SK-N-SH (cell line): ENCODE measurements at regions not wholly inside any gene's neighbourhood (a gene's known extent, or its start where the extent isn't known, plus 50 kb on each side); places are given as distances from the start of the nearest gene placed in this dataset.

Source experiments
- CTCF ChIA-PET: fragments of 300-600, 350-600 bp; formaldehyde crosslinking; extraction: SDS; loops from one replicate; lab custom pipeline; 2021; lab: Yijun Ruan, JAX
- POLR2A ChIA-PET: fragments of 350-600 bp; sonication (Branson Sonifier 250); formaldehyde crosslinking; extraction: SDS; loops from one replicate; lab custom pipeline; 2020; ENCODE audit warnings: antibody characterized with exemption, inconsistent platforms; lab: Yijun Ruan, JAX
- DNase-seq: peaks from one replicate; pipeline ENCODE4 v3.0.0; 2012
- H2AFZ ChIP-seq: fragments of 200-600 bp; sonication (generic); 2 replicates; pipeline ENCODE4 v1.8.1; 2016; ENCODE audit warnings: antibody characterized with exemption, mild to moderate bottlenecking, low read depth
- H3F3A ChIP-seq: fragments of 200-600 bp; sonication (generic); replicated peaks from 2 replicates; pipeline ENCODE3; 2016; ENCODE audit warnings: antibody characterized with exemption, mild to moderate bottlenecking; ENCODE audit not compliant: insufficient read depth
- H3K27ac ChIP-seq, 2 experiments: fragments of 200-500 bp in 1 of 2; fragments of 200-600 bp in 1 of 2; sonication (Bioruptor generic) in 1 of 2; sonication (generic), shearing (Covaris generic) in 1 of 2; 2 replicates each; pipeline versions ENCODE4 v1.5.1 to v1.6.1; 2014 to 2016; ENCODE audit warnings: low read depth in 2 of 2, inconsistent platforms in 1 of 2, low read length in 1 of 2, mild to moderate bottlenecking in 1 of 2, mixed read lengths in 1 of 2
- H3K27me3 ChIP-seq: fragments of 200-600 bp; sonication (generic), shearing (Covaris generic); 2 replicates; pipeline ENCODE4 v1.6.1; 2016; ENCODE audit warnings: mixed run types; ENCODE audit not compliant: insufficient read depth
- H3K36me3 ChIP-seq, 2 experiments: fragments of 200-500 bp in 1 of 2; fragments of 200-600 bp in 1 of 2; sonication (Bioruptor generic) in 1 of 2; sonication (generic) in 1 of 2; replicated peaks in 1 of 2; 2 replicates each; pipeline versions ENCODE3 to v1.5.1; 2014 to 2016; ENCODE audit warnings: low read length in 1 of 2, mild to moderate bottlenecking in 1 of 2; ENCODE audit not compliant: insufficient read depth in 2 of 2, control insufficient read depth in 1 of 2
- H3K4me1 ChIP-seq, 2 experiments: fragments of 200-500 bp in 1 of 2; fragments of 200-600 bp in 1 of 2; sonication (Bioruptor generic) in 1 of 2; sonication (generic), shearing (Covaris generic) in 1 of 2; 2 replicates each; pipeline versions ENCODE4 v1.5.1 to v1.6.1; 2014 to 2016; ENCODE audit warnings: low read depth in 1 of 2, low read length in 1 of 2, mixed run types in 1 of 2; ENCODE audit not compliant: insufficient read depth in 2 of 2, control insufficient read depth in 1 of 2
- H3K4me2 ChIP-seq: fragments of 200-600 bp; sonication (generic), shearing (Covaris generic); 2 replicates; pipeline ENCODE4 v1.6.1; 2017; ENCODE audit warnings: mixed run types
- H3K4me3 ChIP-seq, 2 experiments: fragments of 200-500 bp in 1 of 2; fragments of 200-600 bp in 1 of 2; sonication (Bioruptor generic) in 1 of 2; sonication (generic), shearing (Covaris generic) in 1 of 2; 2 replicates each; pipeline versions ENCODE4 v1.5.1 to v1.8.1; 2014 to 2016; ENCODE audit warnings: low read depth in 2 of 2, inconsistent platforms in 1 of 2, low read length in 1 of 2, mild to moderate bottlenecking in 1 of 2, mixed read lengths in 1 of 2, moderate library complexity in 1 of 2
- H3K79me2 ChIP-seq: fragments of 200-600 bp; sonication (generic); 2 replicates; pipeline ENCODE4 v1.8.1; 2017; ENCODE audit warnings: mild to moderate bottlenecking; ENCODE audit not compliant: insufficient read depth
- H3K9ac ChIP-seq: fragments of 200-600 bp; sonication (generic); 2 replicates; pipeline ENCODE4 v1.6.1; 2017; ENCODE audit warnings: mixed run types
- H3K9me2 ChIP-seq: fragments of 200-600 bp; sonication (generic); 2 replicates; pipeline ENCODE4 v1.6.1; 2017; ENCODE audit warnings: mixed run types
- H3K9me3 ChIP-seq: fragments of 200-600 bp; sonication (generic); 2 replicates; pipeline ENCODE4 v1.6.1; 2017; ENCODE audit warnings: mixed run types, mild to moderate bottlenecking, moderate library complexity
- H4K20me1 ChIP-seq: fragments of 200-600 bp; sonication (generic); 2 replicates; pipeline ENCODE4 v1.6.1; 2017; ENCODE audit warnings: mild to moderate bottlenecking, mixed run types; ENCODE audit not compliant: insufficient read depth
- CHD2 ChIP-seq: fragments of 150-350 bp; IDR thresholded peaks from 2 replicates; pipeline ENCODE4 v1.6.1; 2018; ENCODE audit warnings: low read length; ENCODE audit not compliant: partially characterized antibody
- CTCF ChIP-seq: fragments of 200-600 bp; sonication (generic); IDR thresholded peaks from 2 replicates; pipeline ENCODE4 v1.6.1; 2017; ENCODE audit warnings: antibody characterized with exemption, mild to moderate bottlenecking, moderate library complexity
- ELF1 ChIP-seq: IDR thresholded peaks from 2 replicates; pipeline ENCODE4 v1.4.0; 2012
- FOSL2 ChIP-seq: IDR thresholded peaks from 2 replicates; pipeline ENCODE4 v1.4.0; 2012; ENCODE audit warnings: low read depth, mild to moderate bottlenecking, moderate library complexity, borderline replicate concordance
- FOXJ3 ChIP-seq: sonication (generic); formaldehyde crosslinking; IDR thresholded peaks from 2 replicates; pipeline ENCODE4 v1.5.1; 2020; ENCODE audit warnings: mild to moderate bottlenecking, missing genetic modification reagents
- GABPA ChIP-seq: IDR thresholded peaks from 2 replicates; pipeline ENCODE4 v1.4.0; 2012; ENCODE audit warnings: low read depth, mild to moderate bottlenecking
- IRF3 ChIP-seq: fragments of 150-350 bp; IDR thresholded peaks from 2 replicates; pipeline ENCODE4 v1.6.1; 2016; ENCODE audit warnings: mild to moderate bottlenecking, low read depth, low read length
- JUND ChIP-seq: IDR thresholded peaks from 2 replicates; pipeline ENCODE4 v1.4.0; 2012
- MAX ChIP-seq: IDR thresholded peaks from 2 replicates; pipeline ENCODE4 v1.4.0; 2012; ENCODE audit warnings: low read depth
- MXI1 ChIP-seq: IDR thresholded peaks from 2 replicates; pipeline ENCODE4 v1.6.1; 2012; ENCODE audit warnings: mild to moderate bottlenecking, low read depth, low read length, improper control_type of control experiment
- PBX3 ChIP-seq: IDR thresholded peaks from 2 replicates; pipeline ENCODE4; 2012
- POLR2AphosphoS5 ChIP-seq: IDR thresholded peaks from 2 replicates; pipeline ENCODE4 v1.6.1; 2012; ENCODE audit warnings: low read depth, low read length
- REST ChIP-seq: IDR thresholded peaks from 2 replicates; pipeline ENCODE4 v1.6.1; 2012; ENCODE audit warnings: mild to moderate bottlenecking, low read depth, low read length, moderate library complexity
- RFX5 ChIP-seq: IDR thresholded peaks from 2 replicates; pipeline ENCODE4 v1.6.1; 2012; ENCODE audit warnings: mild to moderate bottlenecking, improper control_type of control experiment, low read length
- SIN3A ChIP-seq: IDR thresholded peaks from 2 replicates; pipeline ENCODE4 v1.6.1; 2012; ENCODE audit warnings: low read depth, mild to moderate bottlenecking, low read length, moderate library complexity, borderline replicate concordance
- TAF1 ChIP-seq: IDR thresholded peaks from 2 replicates; pipeline ENCODE4 v1.6.1; 2012; ENCODE audit warnings: low read depth, mild to moderate bottlenecking, low read length, moderate library complexity, borderline replicate concordance
- TCF12 ChIP-seq: IDR thresholded peaks from 2 replicates; pipeline ENCODE4 v1.4.0; 2012
- USF1 ChIP-seq: IDR thresholded peaks from 2 replicates; pipeline ENCODE4 v1.4.0; 2012; ENCODE audit warnings: low read depth, borderline replicate concordance
- YY1 ChIP-seq: IDR thresholded peaks from 2 replicates; pipeline ENCODE4 v1.4.0; 2012; ENCODE audit warnings: low read depth, mild to moderate bottlenecking
- WGBS: methylation state at CpG from one replicate; pipeline ENCODE4 v1.1.6; 2017; ENCODE audit warnings: low lambda C conversion rate; 5-methylcytosine and 5-hydroxymethylcytosine counted together

- CTCF ChIA-PET = no interaction called here
- Histone ChIP-seq H3K4me2 (no peak overlapping the region), H2AFZ (no peak overlapping the region), H4K20me1 (no peaks in the 10 kb centered on the region), H3K4me3 (no peak overlapping the region), H3K79me2 (no peaks in the 10 kb centered on the region), H3K4me1 (no peaks in the 10 kb centered on the region; a peak in 1 of 4 replicates), H3K9ac (no peak overlapping the region), H3K9me2 (no peaks in the 10 kb centered on the region), H3K27ac (no peak overlapping the region), H3K9me3 (no peaks in the 10 kb centered on the region), H3K36me3 (no peaks in the 10 kb centered on the region), H3K27me3 (no peaks in the 10 kb centered on the region), H3F3A (no peaks in the 10 kb centered on the region)
- DNase-seq = no peak
- 88% methylated on average over 3 of the region's 3 CpGs for WGBS
- TF ChIP-seq ELF1 (no peak), SIN3A (no peak), CHD2 (no peak), MXI1 (no peak), REST (no peak), USF1 (no peak), MAX (no peak), TAF1 (no peak), RFX5 (no peak), GABPA (no peak), JUND (no peak), PBX3 (no peak), YY1 (no peak)
- POLR2A ChIA-PET = no interaction called here
Observed at GRCh38 chr2:188096910-188097309, 194.8 kb upstream of the GULP1 start.

- H3K27ac ChIP-seq = no peak overlapping the region
- H3K27me3 ChIP-seq = no peaks in the 10 kb centered on the region
- H3K4me3 ChIP-seq = no peak overlapping the region
- no peaks in the 10 kb centered on the region for H4K20me1 ChIP-seq
- no peak for DNase-seq
- no peaks in the 10 kb centered on the region for H3K36me3 ChIP-seq
- POLR2A ChIA-PET = no interaction called here
- no peak overlapping the region for H3K9ac ChIP-seq
- WGBS = 59% methylated on average over 4 of the region's 6 CpGs
- CTCF ChIA-PET = no interaction called here
- no peak overlapping the region for H3K4me2 ChIP-seq
- no peaks in the 10 kb centered on the region for H3K79me2 ChIP-seq
- no peaks in the 10 kb centered on the region for H3K4me1 ChIP-seq
- H2AFZ ChIP-seq = no peak overlapping the region
- no peaks in the 10 kb centered on the region for H3K9me2 ChIP-seq
- H3F3A ChIP-seq = no peaks in the 10 kb centered on the region
- no peaks in the 10 kb centered on the region for H3K9me3 ChIP-seq
- no peak for TF ChIP-seq PBX3
- no peak for TF ChIP-seq YY1
- TF ChIP-seq POLR2AphosphoS5 = no peak
- no peak for TF ChIP-seq JUND
- no peak for TF ChIP-seq CTCF
- TF ChIP-seq TCF12 = no peak
- TF ChIP-seq MXI1 = no peak
- TF ChIP-seq FOXJ3 (CRISPR knock-in tag) = no peak
- no peak for TF ChIP-seq SIN3A
- no peak for TF ChIP-seq CHD2
- TF ChIP-seq IRF3 = no peak
- no peak for TF ChIP-seq FOSL2
Observed at GRCh38 chr2:188102881-188103280, 188.8 kb upstream of the GULP1 start.
